Ovary (tissue), 7 donors: ENCODE measurements at regions not wholly inside any gene's neighbourhood (a gene's known extent, or its start where the extent isn't known, plus 50 kb on each side); places are given as distances from the start of the nearest gene placed in this dataset.

ENCODE experiments used
- DNase-seq, 5 donors: peaks; one replicate each; pipeline ENCODE4 v3.0.0-alpha.2; 2019 to 2020
- H3K27ac ChIP-seq, 2 donors: fragments of 200-600 bp; one replicate each; pipeline versions ENCODE4 v1.5.1 to v1.8.0; 2019 to 2022
- H3K27me3 ChIP-seq: fragments of 200-600 bp; one replicate; pipeline ENCODE4 v1.8.0; 2022
- H3K36me3 ChIP-seq: fragments of 200-600 bp; sonication (generic); one replicate; pipeline ENCODE4 v1.5.1; 2019
- H3K4me1 ChIP-seq: one replicate; pipeline ENCODE4 v1.8.1; 2013; ENCODE audit warnings: mild to moderate bottlenecking, moderate library complexity; ENCODE audit not compliant: insufficient read depth
- H3K4me3 ChIP-seq: fragments of 200-600 bp; sonication (generic); one replicate; pipeline ENCODE4 v1.5.1; 2017
- H3K9me3 ChIP-seq, 2 donors: fragments of 200-600 bp in 1 of 2; sonication (generic) in 1 of 2; one replicate each; pipeline versions ENCODE4 v1.5.1 to v1.8.1; 2013 to 2019; ENCODE audit warnings: mild to moderate bottlenecking in 1 of 2, moderate library complexity in 1 of 2
- CTCF ChIP-seq, 3 donors: fragments of 450-650 bp in 2 of 3; fragments of 200-600 bp in 1 of 3; IDR thresholded peaks; one replicate each; pipeline versions ENCODE4 v1.5.1 to v1.8.0; 2016 to 2022; ENCODE audit warnings: antibody characterized with exemption in 3 of 3, mild to moderate bottlenecking in 1 of 3
- EP300 ChIP-seq: sonication (generic); formaldehyde crosslinking; IDR thresholded peaks from one replicate; pipeline ENCODE4 v1.6.1; 2017; ENCODE audit warnings: antibody characterized with exemption
- POLR2A ChIP-seq: fragments of 450-650 bp; IDR thresholded peaks from one replicate; pipeline ENCODE4 v1.6.1; 2017; ENCODE audit warnings: antibody characterized with exemption, mild to moderate bottlenecking, moderate library complexity
- WGBS, 3 donors: extraction: QIAGEN DNeasy Blood & Tissue Kit in 1 of 3; methylation state at CpG; one replicate each; pipeline versions ENCODE4 v1.1.5 to v1.1.7; 2013 to 2017; 5-methylcytosine and 5-hydroxymethylcytosine counted together
- intact Hi-C, 4 donors: fragments of 100-400 bp; cut with DNase I; formaldehyde crosslinking; loops; one replicate each; pipeline versions ENCODE4 v1.11.0 to v1.15.1; 2022 to 2023
- donor health status: DM: no; HTN: no; CAD: no; lungs with moderate emphysema.
- donor health status: DM: no; HTN: no; CAD: no.
- donor health status: Bipolar disorder and iron deficiency.
- donor health status: DM: no; HTN: no; CAD: no.
- donor health status: DM: yes; HTN: yes; CAD: no.

GRCh38 chr16:6048017-6048416 is 950.4 kb upstream of the EEF2KMT start:
- Histone ChIP-seq H3K36me3 (no peaks in the 10 kb centered on the region), H3K9me3 (no peaks in the 10 kb centered on the region), H3K4me1 (no peaks in the 10 kb centered on the region), H3K27ac (no peak overlapping the region), H3K27me3 (no peaks in the 10 kb centered on the region), H3K4me3 (no peak overlapping the region)
- no peak for TF ChIP-seq EP300
- no peak for TF ChIP-seq CTCF (IDR thresholded peaks at IDR 0.05)
- TF ChIP-seq POLR2A, result no peak
- no peak for DNase-seq
- intact Hi-C loops, result loop anchor here in 1 of 4 donors (10.0 kb wide), 1 partner anchor 63 kb away; no protein-coding TSS in a partner anchor
- 84 to 91% (median 85%) methylated on average over 3 of the region's 3 CpGs for WGBS, 3 donors

GRCh38 chr16:6047325-6047724 is 949.7 kb upstream of the EEF2KMT start:
- Histone ChIP-seq H3K36me3 (no peaks in the 10 kb centered on the region), H3K27me3 (no peaks in the 10 kb centered on the region), H3K27ac (no peak overlapping the region), H3K4me1 (no peaks in the 10 kb centered on the region), H3K9me3 (no peaks in the 10 kb centered on the region), H3K4me3 (no peak overlapping the region)
- 55 to 66% (median 66%) methylated on average over 3 of the region's 3 CpGs for WGBS, 3 donors
- DNase-seq, result no peak
- TF ChIP-seq CTCF (IDR thresholded peaks at IDR 0.05) (no peak), POLR2A (no peak), EP300 (no peak)
- intact Hi-C loops, result loop anchor here in 1 of 4 donors (10.0 kb wide), 1 partner anchor 63 kb away; no protein-coding TSS in a partner anchor

- Histone ChIP-seq H3K4me3 (no peak overlapping the region), H3K27me3 (no peaks in the 10 kb centered on the region), H3K4me1 (no peaks in the 10 kb centered on the region), H3K9me3 (no peaks in the 10 kb centered on the region), H3K27ac (no peak overlapping the region), H3K36me3 (no peaks in the 10 kb centered on the region)
- no peak for DNase-seq
- 80 to 85% (median 82%) methylated on average over 5 of the region's 5 CpGs for WGBS, 3 donors
- intact Hi-C loops, result no loop called here
- TF ChIP-seq EP300, result no peak
Observed at GRCh38 chr16:6038941-6039645, 941.5 kb upstream of the EEF2KMT start.

DNA sequence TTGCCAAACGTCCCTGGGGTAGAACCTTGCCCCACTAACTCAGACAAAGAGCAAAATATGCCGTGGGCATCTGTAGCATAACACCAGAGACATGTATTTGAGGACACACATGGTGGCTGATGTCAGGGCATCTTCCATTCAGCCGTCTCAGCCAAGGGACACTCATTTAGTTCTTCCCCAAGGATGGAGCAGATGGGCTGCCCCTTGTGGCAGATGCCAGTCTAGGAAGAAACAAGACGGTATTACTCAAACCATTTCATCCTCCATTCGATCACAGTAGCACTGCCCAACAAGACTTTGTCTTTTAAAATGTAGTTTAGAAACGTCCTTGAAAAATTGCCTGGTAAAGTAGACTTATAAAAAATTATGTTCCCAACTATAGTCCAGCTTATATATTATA is 937.6 kb upstream of the EEF2KMT start:
- TF ChIP-seq CTCF (IDR thresholded peaks at IDR 0.05), result no peak
- 63 to 70% (median 67%) methylated on average over 6 of the region's 6 CpGs for WGBS, 3 donors

DNA sequence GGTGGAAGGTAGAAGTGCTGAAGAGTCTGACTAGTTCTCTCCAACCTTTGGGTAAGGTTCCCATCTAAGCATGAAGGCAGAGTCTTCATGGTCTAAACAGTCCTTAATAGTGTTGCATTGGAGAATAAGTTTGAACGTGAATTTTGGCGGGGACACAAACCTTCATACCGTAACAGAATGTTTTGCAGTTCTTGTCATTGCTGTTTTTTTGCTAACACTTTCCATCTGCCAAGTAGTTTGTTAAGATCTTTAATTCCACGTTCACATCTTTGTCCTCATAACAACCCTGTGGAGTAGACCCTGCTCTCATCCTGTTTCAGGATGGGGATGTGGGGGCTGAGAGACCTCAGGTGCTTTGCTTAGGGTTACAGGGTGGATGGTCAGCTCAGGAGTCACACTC is 936.9 kb upstream of the EEF2KMT start:
- no peaks in the 10 kb centered on the region for H3K9me3 ChIP-seq
- WGBS, 3 donors, result 60 to 72% (median 72%) methylated on average over 4 of the region's 4 CpGs
- TF ChIP-seq CTCF (IDR thresholded peaks at IDR 0.05), result no peak

More for the DNA sequence above, 937.6 kb upstream of the EEF2KMT start:
- H3K4me1 ChIP-seq, result no peaks in the 10 kb centered on the region
- no peak for DNase-seq
- H3K36me3 ChIP-seq, result no peaks in the 10 kb centered on the region
- intact Hi-C loops, result no loop called here
- no peaks in the 10 kb centered on the region for H3K27me3 ChIP-seq
- no peak overlapping the region for H3K4me3 ChIP-seq
- H3K9me3 ChIP-seq, result no peaks in the 10 kb centered on the region
- no peak overlapping the region for H3K27ac ChIP-seq

More for the DNA sequence above, 936.9 kb upstream of the EEF2KMT start:
- Histone ChIP-seq H3K27ac (no peak overlapping the region), H3K27me3 (no peaks in the 10 kb centered on the region), H3K4me3 (no peak overlapping the region), H3K4me1 (no peaks in the 10 kb centered on the region), H3K36me3 (no peaks in the 10 kb centered on the region)
- intact Hi-C loops, result no loop called here
- DNase-seq, result no peak
